ENCODE measurements at regions not wholly inside any gene's neighbourhood (a gene's known extent, or its start where the extent isn't known, plus 50 kb on each side); places are given as distances from the start of the nearest gene placed in this dataset.

DNA sequence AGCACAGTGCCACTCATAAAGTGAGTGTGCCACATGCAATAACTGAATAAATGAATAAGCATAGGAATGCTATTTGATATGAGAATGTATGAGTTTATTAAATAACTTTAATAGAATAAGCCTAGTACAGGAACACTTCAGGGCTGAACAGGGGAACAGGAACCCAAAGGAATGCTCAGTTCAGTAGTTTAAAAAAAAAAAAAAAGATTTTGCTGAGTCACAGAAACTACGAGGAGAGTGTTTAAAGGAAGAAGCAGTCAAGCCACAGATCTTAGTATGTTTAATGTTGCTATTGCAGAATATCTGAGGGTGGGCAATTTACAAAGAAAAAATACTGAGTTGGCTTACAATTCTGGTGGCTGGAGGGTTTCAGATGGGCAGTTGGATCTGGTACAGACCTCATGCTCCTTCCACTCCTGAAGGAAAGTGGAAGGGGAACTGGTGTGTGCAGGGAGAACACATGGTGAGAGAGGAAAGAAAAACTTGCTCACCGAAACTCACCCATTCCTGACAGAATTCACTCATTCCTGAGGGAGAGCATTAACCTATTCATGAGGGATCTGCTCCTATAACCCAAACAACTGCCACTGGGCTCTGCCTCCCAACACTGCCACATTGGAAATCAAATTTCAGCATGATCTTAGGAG is 880.3 kb upstream of the MGAT4C start:
- TF ChIP-seq, protein P1, sequence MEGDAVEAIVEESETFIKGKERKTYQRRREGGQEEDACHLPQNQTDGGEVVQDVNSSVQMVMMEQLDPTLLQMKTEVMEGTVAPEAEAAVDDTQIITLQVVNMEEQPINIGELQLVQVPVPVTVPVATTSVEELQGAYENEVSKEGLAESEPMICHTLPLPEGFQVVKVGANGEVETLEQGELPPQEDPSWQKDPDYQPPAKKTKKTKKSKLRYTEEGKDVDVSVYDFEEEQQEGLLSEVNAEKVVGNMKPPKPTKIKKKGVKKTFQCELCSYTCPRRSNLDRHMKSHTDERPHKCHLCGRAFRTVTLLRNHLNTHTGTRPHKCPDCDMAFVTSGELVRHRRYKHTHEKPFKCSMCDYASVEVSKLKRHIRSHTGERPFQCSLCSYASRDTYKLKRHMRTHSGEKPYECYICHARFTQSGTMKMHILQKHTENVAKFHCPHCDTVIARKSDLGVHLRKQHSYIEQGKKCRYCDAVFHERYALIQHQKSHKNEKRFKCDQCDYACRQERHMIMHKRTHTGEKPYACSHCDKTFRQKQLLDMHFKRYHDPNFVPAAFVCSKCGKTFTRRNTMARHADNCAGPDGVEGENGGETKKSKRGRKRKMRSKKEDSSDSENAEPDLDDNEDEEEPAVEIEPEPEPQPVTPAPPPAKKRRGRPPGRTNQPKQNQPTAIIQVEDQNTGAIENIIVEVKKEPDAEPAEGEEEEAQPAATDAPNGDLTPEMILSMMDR (IDR thresholded peaks at IDR 0.05; ENCODE audit: poor library complexity, severe bottlenecking) = no peak
- TF ChIP-seq SMC3 (conservative IDR thresholded peaks at IDR 0.05; ENCODE audit: poor library complexity) (no peak), TAF1 (IDR thresholded peaks at IDR 0.05; ENCODE audit: low read depth) (no peak), POLR2AphosphoS5 (IDR thresholded peaks at IDR 0.05) (no peak)

Data from neural cell (in vitro differentiated cells).